Stomach (tissue), 8 donors: ENCODE measurements at regions not wholly inside any gene's neighbourhood (a gene's known extent, or its start where the extent isn't known, plus 50 kb on each side); places are given as distances from the start of the nearest gene placed in this dataset.

Experiments used
- DNase-seq, 2 donors: peaks; one replicate each; pipeline versions ENCODE4 v3.0.0 to v3.0.0-alpha.2; 2013 to 2019
- H3K27ac ChIP-seq, 5 donors: fragments of 200-600 bp in 4 of 5; sonication (generic) in 4 of 5; one replicate each; pipeline ENCODE4 v1.5.1; 2013 to 2019; ENCODE audit warnings: mild to moderate bottlenecking in 1 of 5, moderate library complexity in 1 of 5
- H3K27me3 ChIP-seq, 3 donors: fragments of 200-600 bp; sonication (generic); one replicate each; pipeline ENCODE4 v1.5.1; 2017 to 2019; ENCODE audit warnings: mixed run types in 1 of 3
- H3K36me3 ChIP-seq, 4 donors: fragments of 200-600 bp; sonication (generic); 1 replicate in 3 of 4; 2 replicates in 1 of 4; pipeline ENCODE4 v1.5.1; 2016 to 2019
- H3K4me1 ChIP-seq, 4 donors: fragments of 200-600 bp; sonication (generic); one replicate each; pipeline ENCODE4 v1.5.1; 2016 to 2019
- H3K4me3 ChIP-seq, 4 donors: fragments of 200-600 bp; sonication (generic) in 3 of 4; one replicate each; pipeline ENCODE4 v1.5.1; 2016 to 2019; ENCODE audit warnings: mild to moderate bottlenecking in 1 of 4
- H3K9me3 ChIP-seq, 4 donors: fragments of 200-600 bp; sonication (generic); one replicate each; pipeline ENCODE4 v1.5.1; 2016 to 2019
- CTCF ChIP-seq, 7 experiments: fragments of 450-650 bp in 4 of 7; fragments of 200-600 bp in 3 of 7; sonication (generic) in 3 of 7; IDR thresholded peaks; one replicate each; pipeline ENCODE4 v1.5.1; 2016 to 2019; ENCODE audit warnings: antibody characterized with exemption in 7 of 7, control low read depth in 2 of 7, mild to moderate bottlenecking in 1 of 7
- EP300 ChIP-seq: sonication (generic); formaldehyde crosslinking; IDR thresholded peaks from one replicate; pipeline ENCODE4 v1.6.1; 2017; ENCODE audit warnings: antibody characterized with exemption
- POLR2A ChIP-seq, 4 donors: fragments of 450-650 bp; IDR thresholded peaks; one replicate each; pipeline ENCODE4 v1.6.1; 2016; ENCODE audit warnings: antibody characterized with exemption in 4 of 4, control low read depth in 2 of 4, mild to moderate bottlenecking in 1 of 4, moderate library complexity in 1 of 4
- POLR2AphosphoS5 ChIP-seq, 3 donors: sonication (generic); formaldehyde crosslinking; IDR thresholded peaks; one replicate each; pipeline ENCODE4 v1.6.1; 2016; ENCODE audit warnings: antibody characterized with exemption in 3 of 3
- WGBS, 5 donors: extraction: QIAGEN DNeasy Blood & Tissue Kit in 3 of 5; methylation state at CpG; one replicate each; pipeline versions ENCODE4 v1.1.5 to v1.1.7; 2013 to 2018; 5-methylcytosine and 5-hydroxymethylcytosine counted together
- intact Hi-C: fragments of 100-400 bp; cut with DNase I; formaldehyde crosslinking; loops from one replicate; pipeline ENCODE4 v1.15.1; 2023; ENCODE audit warnings: low total_unique reads
- donor health status: healthy with polysubstance abuse.
- donor health status: Bipolar disorder and iron deficiency.
- donor health status: healthy.

DNA sequence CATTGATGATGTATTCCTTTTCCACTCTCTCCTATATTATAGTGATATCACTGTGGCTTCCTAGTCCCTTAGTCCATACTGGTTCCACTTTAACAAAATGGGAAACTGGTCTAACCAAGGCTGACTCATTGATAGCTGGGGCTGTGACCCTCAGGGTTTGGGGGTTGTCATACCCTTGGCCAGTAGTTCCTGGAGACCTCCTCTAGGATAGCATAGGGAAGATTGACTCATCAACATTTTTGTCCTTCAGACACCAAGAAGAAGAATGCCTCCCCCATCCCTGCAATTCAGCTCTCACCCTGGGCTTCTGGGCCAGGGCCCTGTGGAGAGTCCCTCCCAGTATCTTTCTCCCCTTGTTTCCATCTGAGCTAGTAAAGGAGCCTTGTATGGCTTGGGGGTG lies 68.8 kb upstream of the PRPS1 start:
- no peaks in the 10 kb centered on the region for H3K9me3 ChIP-seq
- H3K27ac ChIP-seq, result no peak overlapping the region
- no peaks in the 10 kb centered on the region for H3K27me3 ChIP-seq
- no peak overlapping the region for H3K4me3 ChIP-seq
- TF ChIP-seq POLR2AphosphoS5 (IDR thresholded peaks at IDR 0.05), result no peak
- DNase-seq, result no peak
- no peaks in the 10 kb centered on the region for H3K36me3 ChIP-seq
- intact Hi-C loops, result no loop called here
- H3K4me1 ChIP-seq, result no peaks in the 10 kb centered on the region

GRCh38 chrX:107560041-107560440 lies 68.3 kb upstream of the PRPS1 start:
- Histone ChIP-seq H3K4me1 (no peaks in the 10 kb centered on the region), H3K9me3 (no peaks in the 10 kb centered on the region), H3K36me3 (no peaks in the 10 kb centered on the region), H3K4me3 (no peak overlapping the region), H3K27me3 (no peaks in the 10 kb centered on the region), H3K27ac (no peak overlapping the region)
- intact Hi-C loops, result no loop called here
- WGBS, 5 donors, result 86 to 92% (median 90%) methylated on average over 10 of the region's 10 CpGs
- DNase-seq, result no peak
- TF ChIP-seq CTCF (IDR thresholded peaks at IDR 0.05) (no peak), EP300 (no peak), POLR2AphosphoS5 (IDR thresholded peaks at IDR 0.05) (no peak), POLR2A (IDR thresholded peaks at IDR 0.05) (no peak)

DNA sequence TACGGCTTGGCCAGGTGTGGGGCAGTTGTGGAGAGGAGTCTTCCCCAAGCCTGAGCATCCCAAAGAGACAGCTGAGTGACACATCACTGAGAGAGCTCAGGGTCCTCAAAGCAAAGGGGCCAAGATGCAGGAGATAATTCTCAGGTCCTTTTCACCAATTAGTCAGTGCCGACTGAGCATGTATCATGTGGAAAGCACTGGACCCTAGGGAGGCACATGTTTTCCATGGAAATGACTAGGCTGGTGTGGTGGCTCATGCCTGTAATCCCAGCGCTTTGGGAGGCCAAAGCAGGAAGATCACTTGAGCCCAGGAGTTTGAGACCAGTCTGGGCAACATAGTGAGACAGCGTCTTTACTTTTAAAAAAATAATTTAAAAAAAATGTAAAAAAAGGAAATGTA lies 67.3 kb upstream of the PRPS1 start:
- TF ChIP-seq POLR2AphosphoS5 (IDR thresholded peaks at IDR 0.05), result no peak
- no peak for TF ChIP-seq CTCF (IDR thresholded peaks at IDR 0.05)
- no peak for TF ChIP-seq POLR2A (IDR thresholded peaks at IDR 0.05)
- no peak for TF ChIP-seq EP300

DNA sequence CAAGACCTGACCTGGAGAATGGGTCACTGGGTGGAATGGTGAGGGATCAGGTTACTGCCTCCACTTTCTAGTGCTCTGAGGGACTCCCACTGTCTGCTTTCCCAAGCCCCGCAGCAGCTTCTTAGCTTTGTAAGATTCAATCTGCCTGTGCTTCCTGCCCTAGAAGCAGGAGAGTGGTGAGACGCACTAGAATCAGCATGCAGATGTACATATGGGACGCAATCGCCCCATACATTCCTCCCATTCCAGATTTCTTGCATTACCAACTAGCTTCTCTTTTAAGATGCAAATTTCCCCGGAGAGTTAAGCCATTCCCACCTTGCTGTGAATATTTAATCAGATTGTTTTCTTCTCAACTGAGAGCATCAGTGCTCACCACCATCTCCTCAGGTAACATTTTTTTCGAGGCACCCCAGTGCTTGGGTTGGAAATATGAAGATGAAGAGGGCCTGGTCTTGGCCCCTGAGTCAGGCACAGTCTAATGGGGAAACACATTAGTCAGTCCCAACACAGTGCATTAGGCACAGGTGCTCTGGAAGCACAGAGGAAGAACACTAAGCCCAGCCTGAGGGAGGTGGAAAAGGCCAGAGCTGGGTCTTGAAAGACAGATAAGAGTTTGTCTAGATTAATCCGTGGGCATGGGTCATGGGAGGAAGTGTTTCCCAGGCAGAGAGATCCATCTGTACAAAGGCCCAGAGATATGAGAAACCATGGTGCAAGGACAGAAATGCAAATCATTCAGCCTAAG lies 66.7 kb upstream of the PRPS1 start:
- H3K36me3 ChIP-seq, result no peaks in the 10 kb centered on the region
- TF ChIP-seq POLR2A (IDR thresholded peaks at IDR 0.05) (no peak), EP300 (no peak), CTCF (IDR thresholded peaks at IDR 0.05) (no peak), POLR2AphosphoS5 (IDR thresholded peaks at IDR 0.05) (no peak)
- H3K4me3 ChIP-seq, result no peak overlapping the region
- intact Hi-C loops, result no loop called here
- H3K27me3 ChIP-seq, result no peaks in the 10 kb centered on the region
- 44 to 57% (median 51%) methylated on average over 6 to 7 of the region's 7 CpGs for WGBS, 5 donors
- DNase-seq, result no peak
- no peaks in the 10 kb centered on the region for H3K9me3 ChIP-seq
- H3K4me1 ChIP-seq, result no peaks in the 10 kb centered on the region
- no peak overlapping the region for H3K27ac ChIP-seq

More for the DNA sequence above, 67.3 kb upstream of the PRPS1 start:
- no peak for DNase-seq
- Histone ChIP-seq H3K9me3 (no peaks in the 10 kb centered on the region), H3K36me3 (no peaks in the 10 kb centered on the region), H3K27ac (no peak overlapping the region), H3K4me3 (no peak overlapping the region), H3K27me3 (no peaks in the 10 kb centered on the region), H3K4me1 (no peaks in the 10 kb centered on the region)
- 81 to 98% (median 95%) methylated on average over 4 of the region's 4 CpGs for WGBS, 5 donors
- intact Hi-C loops, result no loop called here

DNA sequence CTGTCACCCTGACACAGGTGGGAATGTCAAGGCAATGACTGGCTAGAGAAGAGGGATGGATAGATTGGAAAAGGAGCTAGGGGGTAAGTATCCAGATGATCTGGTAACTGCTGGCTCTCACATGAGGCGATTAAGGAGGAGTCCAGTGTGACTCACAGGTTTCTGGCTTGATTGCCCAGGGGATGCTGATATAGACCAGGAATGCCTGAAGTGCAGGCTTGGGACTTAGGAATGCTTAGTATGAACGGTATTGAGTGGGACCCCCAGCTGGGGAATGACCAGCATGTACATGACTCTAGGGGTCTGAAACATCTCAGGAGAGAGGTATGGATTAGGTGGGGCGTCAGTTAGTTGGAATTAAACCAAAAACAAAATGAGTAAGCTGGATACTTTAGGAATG lies 65.8 kb upstream of the PRPS1 start:
- Histone ChIP-seq H3K36me3 (no peaks in the 10 kb centered on the region), H3K4me3 (no peak overlapping the region), H3K27me3 (no peaks in the 10 kb centered on the region), H3K27ac (no peak overlapping the region), H3K4me1 (no peaks in the 10 kb centered on the region), H3K9me3 (no peaks in the 10 kb centered on the region)
- no peak for TF ChIP-seq CTCF (IDR thresholded peaks at IDR 0.05)
- TF ChIP-seq POLR2A (IDR thresholded peaks at IDR 0.05), result no peak
- TF ChIP-seq POLR2AphosphoS5 (IDR thresholded peaks at IDR 0.05), result no peak
- TF ChIP-seq EP300, result no peak
- 40 to 81% (median 50%) methylated on average over 3 of the region's 3 CpGs for WGBS, 5 donors
- no peak for DNase-seq
- intact Hi-C loops, result no loop called here
